Colon (tissue), 2 donors: ENCODE measurements at regions not wholly inside any gene's neighbourhood (a gene's known extent, or its start where the extent isn't known, plus 50 kb on each side); places are given as distances from the start of the nearest gene placed in this dataset.
"Not testable (repeated sequence)": the region's sequence is repeated elsewhere in the genome, so short reads cannot be mapped to it uniquely, and the experiment has no call there.

Source experiments
- FAIRE-seq: peaks from 2 replicates; lab custom pipeline; 2012; peaks lifted over from hg19 to GRCh38; lab: Jason Lieb, UNC
- donor health status: control.
- donor health status: control.

- FAIRE-seq, result no peak
Measured at GRCh38 chr11:28900427-28900826, 792.2 kb downstream of the METTL15 start.

DNA sequence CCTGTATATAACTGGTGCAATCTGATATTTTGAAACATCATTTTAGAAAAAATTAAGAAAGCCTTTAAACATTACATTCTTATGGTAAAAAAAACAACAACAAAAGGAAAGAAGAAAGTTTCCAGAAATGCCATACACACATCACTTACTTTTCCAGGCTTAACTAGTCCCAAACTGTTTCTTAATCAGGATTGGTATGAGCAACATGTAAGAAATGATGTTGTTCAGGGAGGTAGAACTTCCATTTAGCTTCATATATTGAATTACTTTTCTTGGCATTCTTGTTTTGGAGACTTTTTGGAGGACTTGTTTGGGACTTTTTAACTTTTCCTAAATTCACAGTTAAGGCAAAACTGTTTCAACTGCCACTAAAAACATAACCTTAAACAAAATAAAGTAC, 791.5 kb downstream of the METTL15 start:
- FAIRE-seq, result no peak

GRCh38 chr11:28890601-28891040, 782.4 kb downstream of the METTL15 start:
- not testable (repeated sequence) for FAIRE-seq

DNA sequence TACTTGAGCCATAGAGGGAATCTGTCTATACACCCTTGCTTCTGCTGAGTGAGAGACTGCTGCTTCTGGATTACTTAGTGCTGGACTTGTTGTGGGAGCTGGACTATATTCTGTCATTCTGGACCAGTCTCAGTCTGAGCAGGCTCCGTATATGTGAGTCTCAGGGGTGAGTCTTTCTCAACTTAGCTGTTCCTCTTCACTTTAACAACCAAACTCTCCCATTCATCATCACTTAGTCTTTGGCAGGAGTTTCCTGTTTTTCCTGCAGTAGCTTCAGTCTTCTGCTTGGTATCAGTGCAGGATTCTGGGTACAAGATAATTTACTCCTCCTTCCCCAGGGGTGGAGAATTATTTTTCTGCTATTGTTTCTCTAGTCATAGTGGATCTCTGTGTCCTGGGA, 779.5 kb downstream of the METTL15 start:
- FAIRE-seq, result no peak

GRCh38 chr11:28879869-28880268, 771.7 kb downstream of the METTL15 start:
- no peak for FAIRE-seq

DNA sequence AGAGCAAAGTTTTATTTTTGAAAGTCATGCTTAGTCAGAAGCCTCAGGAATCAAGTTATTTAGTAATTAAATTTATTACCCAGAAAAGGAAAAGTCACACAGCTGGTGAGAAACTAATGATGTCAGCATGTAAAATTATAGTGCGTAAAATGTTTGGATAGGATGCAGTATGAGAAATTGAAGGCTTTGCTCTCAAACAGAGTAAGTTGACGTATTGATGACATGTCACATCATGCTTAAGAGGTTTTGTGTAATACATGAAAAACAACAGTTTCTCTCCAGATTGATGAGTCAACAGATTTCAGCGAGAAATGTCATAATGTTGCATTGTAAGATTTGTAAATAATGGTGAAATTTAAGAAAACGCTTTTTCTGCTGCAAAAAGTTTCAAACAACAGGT, 769.8 kb downstream of the METTL15 start:
- no peak for FAIRE-seq

- no peak for FAIRE-seq
Measured at GRCh38 chr11:28877340-28877739, 769.2 kb downstream of the METTL15 start.

- no peak for FAIRE-seq
Measured at GRCh38 chr11:28874706-28875105, 766.5 kb downstream of the METTL15 start.

DNA sequence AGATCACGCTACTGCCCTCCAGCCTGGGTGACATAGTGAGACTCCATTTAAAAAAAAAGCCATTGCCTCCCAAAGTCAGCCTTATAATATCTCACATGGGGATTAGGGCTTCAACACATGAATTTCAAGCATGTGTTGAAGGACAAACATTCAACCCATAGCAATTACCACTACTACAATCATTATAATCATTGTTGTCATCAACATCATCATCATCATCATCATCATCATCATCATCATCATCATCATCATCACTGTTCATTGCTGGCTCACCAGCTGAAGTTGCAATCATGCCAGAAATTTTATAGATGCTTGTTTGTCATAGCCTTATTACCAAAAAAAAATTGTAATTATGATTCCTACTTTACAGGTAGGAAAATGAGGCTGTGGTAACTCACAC, 762.9 kb downstream of the METTL15 start:
- no peak for FAIRE-seq

DNA sequence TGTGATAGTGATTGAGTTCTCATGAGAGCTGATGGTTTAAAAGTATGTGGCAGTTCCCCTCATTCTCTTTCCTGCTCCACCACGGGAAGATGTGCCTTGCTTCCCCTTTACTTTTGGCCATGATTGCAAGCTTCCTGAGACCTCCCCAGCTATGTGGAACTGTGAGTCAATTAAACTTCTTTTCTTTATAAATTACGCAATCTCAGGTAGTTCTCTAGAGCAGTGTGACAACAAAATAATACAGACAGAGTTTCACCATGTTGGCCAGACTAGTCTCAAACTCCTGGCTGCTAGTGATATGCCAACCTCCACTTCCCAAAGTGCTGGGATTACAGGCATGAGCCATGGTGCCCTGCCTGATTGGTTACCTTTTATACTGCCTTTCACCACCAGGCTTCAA, 755.2 kb downstream of the METTL15 start:
- FAIRE-seq, result no peak

- FAIRE-seq, result no peak
Measured at GRCh38 chr11:28860893-28861292, 752.7 kb downstream of the METTL15 start.

DNA sequence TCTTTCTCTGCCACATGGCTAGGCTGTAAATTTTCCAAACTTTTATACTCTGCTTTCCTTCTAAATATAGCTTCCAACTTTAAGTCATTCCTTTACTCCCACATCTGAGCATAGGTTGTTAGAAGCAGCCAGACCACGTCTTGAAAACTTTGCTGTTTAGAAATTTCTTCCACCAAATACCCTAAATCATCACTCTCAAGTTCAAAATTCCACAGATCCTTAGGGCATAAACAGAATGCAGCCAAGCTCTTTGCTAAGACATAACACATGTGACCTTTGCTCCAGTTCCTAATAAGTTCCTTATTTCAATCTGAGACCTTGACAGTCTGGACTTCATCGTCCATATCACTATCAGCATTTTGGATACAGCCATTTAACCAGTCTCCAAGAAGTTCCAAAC, 749.9 kb downstream of the METTL15 start:
- no peak for FAIRE-seq

DNA sequence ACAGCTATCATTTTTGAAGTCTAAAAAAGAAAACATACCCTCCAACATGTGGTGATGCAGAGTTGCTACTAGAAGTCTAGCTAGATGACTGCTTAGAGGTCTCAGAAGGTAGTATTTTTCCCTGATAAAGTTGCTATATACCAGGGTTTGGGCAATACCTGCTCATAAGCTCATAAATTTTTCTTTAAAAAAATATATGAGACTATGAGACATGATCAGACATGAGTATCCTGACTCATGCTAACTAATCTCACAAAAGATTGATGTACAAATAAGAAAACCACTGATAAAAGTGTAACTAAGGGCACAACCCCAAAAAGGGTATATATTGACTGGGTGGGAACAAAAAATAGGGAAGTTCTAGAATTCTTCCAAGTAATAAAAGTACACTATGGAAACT, 740.9 kb downstream of the METTL15 start:
- no peak for FAIRE-seq

GRCh38 chr11:28842716-28843115, 734.5 kb downstream of the METTL15 start:
- no peak for FAIRE-seq

- FAIRE-seq, result no peak
Measured at GRCh38 chr11:28838741-28839140, 730.6 kb downstream of the METTL15 start.

- FAIRE-seq, result no peak
Measured at GRCh38 chr11:28837599-28837998, 729.4 kb downstream of the METTL15 start.

DNA sequence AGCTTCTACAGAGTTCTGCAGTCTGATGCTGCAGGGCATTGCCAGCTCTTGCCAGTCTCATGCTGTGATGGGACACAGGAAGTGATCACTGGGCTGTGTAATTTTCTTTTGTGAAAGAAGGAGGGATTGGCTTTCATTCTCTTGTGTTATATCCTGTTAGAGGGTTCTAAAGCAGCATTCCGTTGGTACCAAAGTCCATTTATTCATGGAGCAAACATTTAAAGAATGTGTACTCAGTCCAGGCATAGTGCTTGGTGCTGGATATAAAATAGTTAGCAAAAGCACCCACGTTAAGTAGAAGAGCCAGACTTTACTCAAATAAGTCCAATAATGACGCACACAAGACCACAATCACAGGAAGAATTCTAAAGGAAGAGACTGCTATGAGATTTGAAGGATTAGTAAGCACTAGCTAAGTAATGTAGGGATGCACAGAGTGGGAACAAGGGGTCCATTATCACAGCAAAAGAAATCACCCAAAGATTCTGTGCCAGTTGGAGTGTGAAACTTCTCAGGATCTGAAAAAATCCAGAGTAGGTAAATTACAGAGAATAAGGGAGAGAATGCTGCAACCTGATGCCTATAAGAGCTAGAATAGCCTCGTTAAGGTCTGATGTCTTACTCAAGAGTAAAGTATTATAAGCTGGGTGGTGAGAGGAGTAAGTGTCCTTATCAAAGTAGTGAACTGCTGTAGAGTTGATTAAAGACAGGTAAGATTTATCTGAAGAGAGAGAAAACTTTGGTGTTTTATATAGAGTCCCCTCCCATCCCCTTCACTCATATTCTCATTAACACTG, 728.3 kb downstream of the METTL15 start:
- no peak for FAIRE-seq

DNA sequence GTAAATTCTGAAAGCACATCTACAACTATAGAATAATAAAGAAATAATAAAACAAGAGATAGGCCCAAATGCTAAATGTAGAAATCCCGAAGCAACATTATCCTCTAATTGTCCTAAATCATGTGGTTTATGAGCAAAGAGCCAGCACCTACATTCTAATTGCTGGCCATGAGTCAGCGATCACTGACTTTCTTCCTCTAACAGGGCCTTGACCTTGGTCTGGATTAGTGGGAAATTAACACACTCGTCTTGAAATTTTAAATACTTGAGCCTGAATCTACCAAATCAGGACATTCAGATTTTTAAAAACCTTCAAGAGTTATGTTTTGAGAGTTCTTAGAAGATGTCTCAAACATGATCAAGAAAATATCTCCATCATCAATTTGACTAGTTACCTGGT, 727.6 kb downstream of the METTL15 start:
- no peak for FAIRE-seq

GRCh38 chr11:28835317-28835716, 727.1 kb downstream of the METTL15 start:
- no peak for FAIRE-seq

- FAIRE-seq, result no peak
Measured at GRCh38 chr11:28834877-28835276, 726.7 kb downstream of the METTL15 start.

DNA sequence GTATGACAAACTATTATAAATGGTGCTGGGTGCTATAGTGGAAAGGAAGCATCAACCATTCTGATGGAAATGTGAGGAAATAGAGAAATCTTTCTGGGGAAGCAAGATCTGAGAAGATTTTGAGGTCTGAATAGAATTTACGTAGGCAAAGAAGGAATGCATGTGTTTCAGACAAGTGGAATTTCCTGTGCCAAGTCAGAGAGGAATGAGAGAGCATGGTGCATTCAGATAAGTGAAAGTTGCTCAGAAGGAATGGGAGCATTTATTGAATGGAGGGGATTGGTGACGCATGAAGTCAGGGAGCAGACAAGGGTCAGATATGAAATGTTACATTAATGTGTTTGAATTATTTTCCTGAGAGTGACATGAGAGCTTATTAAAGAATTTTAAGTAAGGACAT, 725.5 kb downstream of the METTL15 start:
- no peak for FAIRE-seq

DNA sequence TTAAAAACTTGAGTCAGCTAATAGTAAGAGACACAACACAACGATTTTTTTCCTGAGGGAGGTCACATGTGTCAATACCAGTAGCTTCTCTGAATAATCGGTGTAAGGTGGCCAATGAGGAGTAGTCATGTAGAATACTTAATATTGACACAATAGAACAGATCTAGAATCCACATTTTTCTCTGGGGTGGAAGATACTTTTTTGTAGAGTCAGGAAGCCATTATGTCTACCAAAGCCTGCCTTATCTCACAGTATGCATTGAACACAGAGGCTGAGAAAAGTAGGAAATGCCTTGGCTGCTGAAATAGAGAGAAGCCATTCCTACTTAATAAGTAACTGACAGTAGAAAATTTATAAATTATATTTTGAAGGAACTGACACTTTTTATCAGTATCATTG, 725.0 kb downstream of the METTL15 start:
- no peak for FAIRE-seq

DNA sequence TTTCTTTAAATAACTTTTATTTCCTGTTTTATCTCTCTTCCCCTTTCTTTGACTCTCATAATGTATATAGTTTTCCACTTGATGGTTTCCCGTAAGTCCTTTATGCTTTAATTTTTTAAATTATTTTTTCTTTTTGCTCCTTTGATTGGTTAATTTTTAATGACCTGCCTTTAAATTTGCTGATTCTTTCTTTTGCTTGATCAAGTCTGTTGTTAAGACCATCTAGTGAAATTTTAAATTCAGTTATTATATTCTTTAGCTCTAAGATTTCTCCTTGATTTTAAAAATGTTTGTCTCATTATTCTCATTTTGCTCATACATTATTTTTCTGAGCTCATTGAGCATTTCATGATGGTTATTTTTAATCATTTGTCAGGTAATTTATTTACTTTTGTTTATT, 718.6 kb downstream of the METTL15 start:
- FAIRE-seq, result no peak

- no peak for FAIRE-seq
Measured at GRCh38 chr11:28822576-28822975, 714.4 kb downstream of the METTL15 start.
